WTC11 (cell line): ENCODE measurements at regions not wholly inside any gene's neighbourhood (a gene's known extent, or its start where the extent isn't known, plus 50 kb on each side); places are given as distances from the start of the nearest gene placed in this dataset.

Experiments used
- ATAC-seq: fragments of 200-7000 bp; cut with Tn5 transposase; 2 replicates; pipeline ENCODE4 v1.10.0; 2021; ENCODE audit warnings: mild to moderate bottlenecking, moderate library complexity
- CTCF ChIA-PET: fragments of 300-600 bp; sonication (Branson Sonifier 250); formaldehyde crosslinking; loops from one replicate; lab custom pipeline; 2021; ENCODE audit warnings: antibody characterized with exemption; lab: Charles Lee
- POLR2A ChIA-PET: fragments of 350-600 bp; sonication (Branson Sonifier 250); formaldehyde crosslinking; loops from one replicate; lab custom pipeline; 2021; ENCODE audit warnings: antibody characterized with exemption; lab: Charles Lee
- DNase-seq: peaks from one replicate; pipeline ENCODE4 v3.0.0; 2021; ENCODE audit warnings: low spot score
- H3K27ac Mint-ChIP-seq: 2 replicates; pipeline ENCODE4 v1.8.0; 2021; ENCODE audit warnings: mixed read lengths
- H3K27me3 Mint-ChIP-seq: 2 replicates; pipeline ENCODE4 v1.8.0; 2021; ENCODE audit warnings: low read depth, mild to moderate bottlenecking, moderate library complexity, mixed read lengths
- H3K36me3 Mint-ChIP-seq: 2 replicates; pipeline ENCODE4 v1.8.0; 2021; ENCODE audit warnings: mixed read lengths
- H3K4me1 Mint-ChIP-seq: 2 replicates; pipeline ENCODE4 v1.8.0; 2022; ENCODE audit warnings: mixed read lengths
- H3K4me3 Mint-ChIP-seq: 2 replicates; pipeline ENCODE4 v1.8.0; 2021; ENCODE audit warnings: mild to moderate bottlenecking, moderate library complexity, mixed read lengths
- H3K9me3 Mint-ChIP-seq: 2 replicates; pipeline ENCODE4 v1.8.0; 2021; ENCODE audit warnings: mixed read lengths
- GABPB1 ChIP-seq: sonication (generic); formaldehyde crosslinking; IDR thresholded peaks from 2 replicates; pipeline ENCODE4 v1.8.1; 2023; ENCODE audit warnings: mild to moderate bottlenecking, missing genetic modification reagents
- KAT7 ChIP-seq: sonication (generic); formaldehyde crosslinking; IDR thresholded peaks from 2 replicates; pipeline ENCODE4 v1.8.1; 2023; ENCODE audit warnings: missing genetic modification reagents, mild to moderate bottlenecking, borderline replicate concordance
- TEAD4 ChIP-seq: sonication (generic); formaldehyde crosslinking; IDR thresholded peaks from 2 replicates; pipeline ENCODE4 v1.8.0; 2022; ENCODE audit warnings: mild to moderate bottlenecking, missing genetic modification reagents
- ZNF263 ChIP-seq: sonication (generic); formaldehyde crosslinking; IDR thresholded peaks from 2 replicates; pipeline ENCODE4 v1.8.1; 2022; ENCODE audit warnings: low read depth, mild to moderate bottlenecking, moderate library complexity, missing genetic modification reagents
- ZNF416 ChIP-seq: fragments of 250-450 bp; sonication (Bioruptor Pico); IDR thresholded peaks from 2 replicates; pipeline ENCODE4 v1.9.0; 2021; ENCODE audit warnings: mild to moderate bottlenecking, inconsistent platforms
- TF ChIP-seq, protein P1 (sequence below): fragments of 250-450 bp; sonication (Bioruptor Pico); IDR thresholded peaks from 2 replicates; pipeline ENCODE4 v1.9.0; 2021; ENCODE audit warnings: mild to moderate bottlenecking
- TF ChIP-seq, protein P2 (sequence below): sonication (generic); formaldehyde crosslinking; conservative IDR thresholded peaks from 2 replicates; pipeline ENCODE4 v1.8.1; 2023; ENCODE audit warnings: mild to moderate bottlenecking, low read depth, missing genetic modification reagents, moderate library complexity
- TF ChIP-seq, protein P3 (sequence below): fragments of 200-600 bp; IDR thresholded peaks from 2 replicates; pipeline ENCODE4 v1.8.0; 2022; ENCODE audit warnings: antibody characterized with exemption
- TF ChIP-seq, protein P4 (sequence below): sonication (generic); formaldehyde crosslinking; IDR thresholded peaks from 2 replicates; pipeline ENCODE4 v1.8.0; 2022; ENCODE audit warnings: missing genetic modification reagents
- TF ChIP-seq, protein P5 (sequence below): sonication (generic); formaldehyde crosslinking; IDR thresholded peaks from 2 replicates; pipeline ENCODE4 v1.8.0; 2023; ENCODE audit warnings: missing genetic modification reagents, mild to moderate bottlenecking, borderline replicate concordance
- TF ChIP-seq, protein P6 (sequence below): sonication (generic); formaldehyde crosslinking; IDR thresholded peaks from 2 replicates; pipeline ENCODE4 v1.8.0; 2022; ENCODE audit warnings: mild to moderate bottlenecking, missing genetic modification reagents
- TF ChIP-seq, protein P7 (sequence below): fragments of 250-450 bp; sonication (Bioruptor Pico); IDR thresholded peaks from 2 replicates; pipeline ENCODE4 v1.8.0; 2021; ENCODE audit warnings: mild to moderate bottlenecking
- TF ChIP-seq, protein P8 (sequence below): sonication (generic); formaldehyde crosslinking; IDR thresholded peaks from 2 replicates; pipeline ENCODE4 v1.8.0; 2023; ENCODE audit warnings: mild to moderate bottlenecking, missing genetic modification reagents
- TF ChIP-seq, protein P9 (sequence below): sonication (generic); formaldehyde crosslinking; IDR thresholded peaks from 2 replicates; pipeline ENCODE4 v1.8.1; 2023; ENCODE audit warnings: mild to moderate bottlenecking, missing genetic modification reagents

DNA sequence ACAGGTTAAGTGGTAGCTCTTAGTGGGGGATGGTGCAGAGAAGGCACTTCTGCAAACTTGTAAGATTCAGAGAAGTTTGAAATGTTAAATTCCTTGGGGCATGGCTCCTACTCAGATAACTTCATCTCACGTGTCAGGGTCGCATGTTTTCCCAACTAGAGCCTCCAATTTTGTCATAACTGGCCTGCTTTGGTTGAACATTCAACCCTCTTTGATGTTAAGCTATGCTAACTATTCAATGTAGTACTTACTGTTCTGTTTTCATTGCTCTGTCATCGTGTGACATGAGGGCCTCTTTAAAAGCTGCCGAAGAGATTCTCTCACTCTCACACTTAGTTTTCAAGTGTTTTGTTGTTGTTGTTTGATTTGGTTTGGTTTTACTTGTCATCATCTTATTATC lies 280.8 kb downstream of the CDH11 start (continued):
- TF ChIP-seq, protein P1, sequence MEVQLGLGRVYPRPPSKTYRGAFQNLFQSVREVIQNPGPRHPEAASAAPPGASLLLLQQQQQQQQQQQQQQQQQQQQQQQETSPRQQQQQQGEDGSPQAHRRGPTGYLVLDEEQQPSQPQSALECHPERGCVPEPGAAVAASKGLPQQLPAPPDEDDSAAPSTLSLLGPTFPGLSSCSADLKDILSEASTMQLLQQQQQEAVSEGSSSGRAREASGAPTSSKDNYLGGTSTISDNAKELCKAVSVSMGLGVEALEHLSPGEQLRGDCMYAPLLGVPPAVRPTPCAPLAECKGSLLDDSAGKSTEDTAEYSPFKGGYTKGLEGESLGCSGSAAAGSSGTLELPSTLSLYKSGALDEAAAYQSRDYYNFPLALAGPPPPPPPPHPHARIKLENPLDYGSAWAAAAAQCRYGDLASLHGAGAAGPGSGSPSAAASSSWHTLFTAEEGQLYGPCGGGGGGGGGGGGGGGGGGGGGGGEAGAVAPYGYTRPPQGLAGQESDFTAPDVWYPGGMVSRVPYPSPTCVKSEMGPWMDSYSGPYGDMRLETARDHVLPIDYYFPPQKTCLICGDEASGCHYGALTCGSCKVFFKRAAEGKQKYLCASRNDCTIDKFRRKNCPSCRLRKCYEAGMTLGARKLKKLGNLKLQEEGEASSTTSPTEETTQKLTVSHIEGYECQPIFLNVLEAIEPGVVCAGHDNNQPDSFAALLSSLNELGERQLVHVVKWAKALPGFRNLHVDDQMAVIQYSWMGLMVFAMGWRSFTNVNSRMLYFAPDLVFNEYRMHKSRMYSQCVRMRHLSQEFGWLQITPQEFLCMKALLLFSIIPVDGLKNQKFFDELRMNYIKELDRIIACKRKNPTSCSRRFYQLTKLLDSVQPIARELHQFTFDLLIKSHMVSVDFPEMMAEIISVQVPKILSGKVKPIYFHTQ (CRISPR knock-in tag) = no peak
- TF ChIP-seq, protein P2, sequence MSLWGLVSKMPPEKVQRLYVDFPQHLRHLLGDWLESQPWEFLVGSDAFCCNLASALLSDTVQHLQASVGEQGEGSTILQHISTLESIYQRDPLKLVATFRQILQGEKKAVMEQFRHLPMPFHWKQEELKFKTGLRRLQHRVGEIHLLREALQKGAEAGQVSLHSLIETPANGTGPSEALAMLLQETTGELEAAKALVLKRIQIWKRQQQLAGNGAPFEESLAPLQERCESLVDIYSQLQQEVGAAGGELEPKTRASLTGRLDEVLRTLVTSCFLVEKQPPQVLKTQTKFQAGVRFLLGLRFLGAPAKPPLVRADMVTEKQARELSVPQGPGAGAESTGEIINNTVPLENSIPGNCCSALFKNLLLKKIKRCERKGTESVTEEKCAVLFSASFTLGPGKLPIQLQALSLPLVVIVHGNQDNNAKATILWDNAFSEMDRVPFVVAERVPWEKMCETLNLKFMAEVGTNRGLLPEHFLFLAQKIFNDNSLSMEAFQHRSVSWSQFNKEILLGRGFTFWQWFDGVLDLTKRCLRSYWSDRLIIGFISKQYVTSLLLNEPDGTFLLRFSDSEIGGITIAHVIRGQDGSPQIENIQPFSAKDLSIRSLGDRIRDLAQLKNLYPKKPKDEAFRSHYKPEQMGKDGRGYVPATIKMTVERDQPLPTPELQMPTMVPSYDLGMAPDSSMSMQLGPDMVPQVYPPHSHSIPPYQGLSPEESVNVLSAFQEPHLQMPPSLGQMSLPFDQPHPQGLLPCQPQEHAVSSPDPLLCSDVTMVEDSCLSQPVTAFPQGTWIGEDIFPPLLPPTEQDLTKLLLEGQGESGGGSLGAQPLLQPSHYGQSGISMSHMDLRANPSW (CRISPR knock-in tag) = no peak
- TF ChIP-seq, protein P3, sequence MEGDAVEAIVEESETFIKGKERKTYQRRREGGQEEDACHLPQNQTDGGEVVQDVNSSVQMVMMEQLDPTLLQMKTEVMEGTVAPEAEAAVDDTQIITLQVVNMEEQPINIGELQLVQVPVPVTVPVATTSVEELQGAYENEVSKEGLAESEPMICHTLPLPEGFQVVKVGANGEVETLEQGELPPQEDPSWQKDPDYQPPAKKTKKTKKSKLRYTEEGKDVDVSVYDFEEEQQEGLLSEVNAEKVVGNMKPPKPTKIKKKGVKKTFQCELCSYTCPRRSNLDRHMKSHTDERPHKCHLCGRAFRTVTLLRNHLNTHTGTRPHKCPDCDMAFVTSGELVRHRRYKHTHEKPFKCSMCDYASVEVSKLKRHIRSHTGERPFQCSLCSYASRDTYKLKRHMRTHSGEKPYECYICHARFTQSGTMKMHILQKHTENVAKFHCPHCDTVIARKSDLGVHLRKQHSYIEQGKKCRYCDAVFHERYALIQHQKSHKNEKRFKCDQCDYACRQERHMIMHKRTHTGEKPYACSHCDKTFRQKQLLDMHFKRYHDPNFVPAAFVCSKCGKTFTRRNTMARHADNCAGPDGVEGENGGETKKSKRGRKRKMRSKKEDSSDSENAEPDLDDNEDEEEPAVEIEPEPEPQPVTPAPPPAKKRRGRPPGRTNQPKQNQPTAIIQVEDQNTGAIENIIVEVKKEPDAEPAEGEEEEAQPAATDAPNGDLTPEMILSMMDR = no peak; the same call in 1 of the 2 replicates
- no peak for TF ChIP-seq TEAD4 (CRISPR knock-in tag)

DNA sequence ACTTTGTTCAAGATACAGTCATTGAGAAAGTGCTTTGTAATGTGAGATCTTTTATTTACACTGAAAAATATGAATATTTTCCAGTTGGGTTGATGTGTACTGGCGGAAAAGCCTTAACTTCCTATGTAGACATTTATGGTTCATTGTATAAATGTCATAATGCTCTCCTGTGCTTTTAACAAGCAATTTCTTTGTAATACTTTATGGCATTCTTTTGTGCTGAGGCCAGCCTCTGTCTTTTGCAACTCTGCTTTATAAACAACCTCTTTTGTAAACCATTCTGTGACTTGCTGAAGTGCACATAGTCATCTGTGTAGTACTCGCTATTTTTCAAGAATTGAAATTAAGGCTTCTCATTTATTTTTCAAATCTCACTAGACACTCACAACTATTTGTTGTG lies 291.2 kb downstream of the CDH11 start:
- POLR2A ChIA-PET = no interaction called here
- Mint-ChIP-seq H3K9me3 (peaks cover 36% of the 10 kb centered on the region), H3K27me3 (peaks cover 42% of the 10 kb centered on the region), H3K27ac (no peak overlapping the region), H3K36me3 (peaks cover 29% of the 10 kb centered on the region), H3K4me3 (no peak overlapping the region), H3K4me1 (0 out of 2 replicates have a peak, but pooled peaks cover 4% of the 10 kb centered on the region)
- DNase-seq = no peak
- CTCF ChIA-PET = no interaction called here
- ATAC-seq = no peak
- TF ChIP-seq, protein P4, sequence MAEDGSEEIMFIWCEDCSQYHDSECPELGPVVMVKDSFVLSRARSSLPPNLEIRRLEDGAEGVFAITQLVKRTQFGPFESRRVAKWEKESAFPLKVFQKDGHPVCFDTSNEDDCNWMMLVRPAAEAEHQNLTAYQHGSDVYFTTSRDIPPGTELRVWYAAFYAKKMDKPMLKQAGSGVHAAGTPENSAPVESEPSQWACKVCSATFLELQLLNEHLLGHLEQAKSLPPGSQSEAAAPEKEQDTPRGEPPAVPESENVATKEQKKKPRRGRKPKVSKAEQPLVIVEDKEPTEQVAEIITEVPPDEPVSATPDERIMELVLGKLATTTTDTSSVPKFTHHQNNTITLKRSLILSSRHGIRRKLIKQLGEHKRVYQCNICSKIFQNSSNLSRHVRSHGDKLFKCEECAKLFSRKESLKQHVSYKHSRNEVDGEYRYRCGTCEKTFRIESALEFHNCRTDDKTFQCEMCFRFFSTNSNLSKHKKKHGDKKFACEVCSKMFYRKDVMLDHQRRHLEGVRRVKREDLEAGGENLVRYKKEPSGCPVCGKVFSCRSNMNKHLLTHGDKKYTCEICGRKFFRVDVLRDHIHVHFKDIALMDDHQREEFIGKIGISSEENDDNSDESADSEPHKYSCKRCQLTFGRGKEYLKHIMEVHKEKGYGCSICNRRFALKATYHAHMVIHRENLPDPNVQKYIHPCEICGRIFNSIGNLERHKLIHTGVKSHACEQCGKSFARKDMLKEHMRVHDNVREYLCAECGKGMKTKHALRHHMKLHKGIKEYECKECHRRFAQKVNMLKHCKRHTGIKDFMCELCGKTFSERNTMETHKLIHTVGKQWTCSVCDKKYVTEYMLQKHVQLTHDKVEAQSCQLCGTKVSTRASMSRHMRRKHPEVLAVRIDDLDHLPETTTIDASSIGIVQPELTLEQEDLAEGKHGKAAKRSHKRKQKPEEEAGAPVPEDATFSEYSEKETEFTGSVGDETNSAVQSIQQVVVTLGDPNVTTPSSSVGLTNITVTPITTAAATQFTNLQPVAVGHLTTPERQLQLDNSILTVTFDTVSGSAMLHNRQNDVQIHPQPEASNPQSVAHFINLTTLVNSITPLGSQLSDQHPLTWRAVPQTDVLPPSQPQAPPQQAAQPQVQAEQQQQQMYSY (CRISPR knock-in tag) = no peak
- TF ChIP-seq ZNF416 (no peak), KAT7 (CRISPR knock-in tag) (no peak), ZNF263 (CRISPR knock-in tag) (no peak), GABPB1 (no peak)
- TF ChIP-seq, protein P5, sequence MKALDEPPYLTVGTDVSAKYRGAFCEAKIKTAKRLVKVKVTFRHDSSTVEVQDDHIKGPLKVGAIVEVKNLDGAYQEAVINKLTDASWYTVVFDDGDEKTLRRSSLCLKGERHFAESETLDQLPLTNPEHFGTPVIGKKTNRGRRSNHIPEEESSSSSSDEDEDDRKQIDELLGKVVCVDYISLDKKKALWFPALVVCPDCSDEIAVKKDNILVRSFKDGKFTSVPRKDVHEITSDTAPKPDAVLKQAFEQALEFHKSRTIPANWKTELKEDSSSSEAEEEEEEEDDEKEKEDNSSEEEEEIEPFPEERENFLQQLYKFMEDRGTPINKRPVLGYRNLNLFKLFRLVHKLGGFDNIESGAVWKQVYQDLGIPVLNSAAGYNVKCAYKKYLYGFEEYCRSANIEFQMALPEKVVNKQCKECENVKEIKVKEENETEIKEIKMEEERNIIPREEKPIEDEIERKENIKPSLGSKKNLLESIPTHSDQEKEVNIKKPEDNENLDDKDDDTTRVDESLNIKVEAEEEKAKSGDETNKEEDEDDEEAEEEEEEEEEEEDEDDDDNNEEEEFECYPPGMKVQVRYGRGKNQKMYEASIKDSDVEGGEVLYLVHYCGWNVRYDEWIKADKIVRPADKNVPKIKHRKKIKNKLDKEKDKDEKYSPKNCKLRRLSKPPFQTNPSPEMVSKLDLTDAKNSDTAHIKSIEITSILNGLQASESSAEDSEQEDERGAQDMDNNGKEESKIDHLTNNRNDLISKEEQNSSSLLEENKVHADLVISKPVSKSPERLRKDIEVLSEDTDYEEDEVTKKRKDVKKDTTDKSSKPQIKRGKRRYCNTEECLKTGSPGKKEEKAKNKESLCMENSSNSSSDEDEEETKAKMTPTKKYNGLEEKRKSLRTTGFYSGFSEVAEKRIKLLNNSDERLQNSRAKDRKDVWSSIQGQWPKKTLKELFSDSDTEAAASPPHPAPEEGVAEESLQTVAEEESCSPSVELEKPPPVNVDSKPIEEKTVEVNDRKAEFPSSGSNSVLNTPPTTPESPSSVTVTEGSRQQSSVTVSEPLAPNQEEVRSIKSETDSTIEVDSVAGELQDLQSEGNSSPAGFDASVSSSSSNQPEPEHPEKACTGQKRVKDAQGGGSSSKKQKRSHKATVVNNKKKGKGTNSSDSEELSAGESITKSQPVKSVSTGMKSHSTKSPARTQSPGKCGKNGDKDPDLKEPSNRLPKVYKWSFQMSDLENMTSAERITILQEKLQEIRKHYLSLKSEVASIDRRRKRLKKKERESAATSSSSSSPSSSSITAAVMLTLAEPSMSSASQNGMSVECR = no peak
- TF ChIP-seq, protein P6, sequence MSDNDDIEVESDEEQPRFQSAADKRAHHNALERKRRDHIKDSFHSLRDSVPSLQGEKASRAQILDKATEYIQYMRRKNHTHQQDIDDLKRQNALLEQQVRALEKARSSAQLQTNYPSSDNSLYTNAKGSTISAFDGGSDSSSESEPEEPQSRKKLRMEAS = no peak
- TF ChIP-seq, protein P7, sequence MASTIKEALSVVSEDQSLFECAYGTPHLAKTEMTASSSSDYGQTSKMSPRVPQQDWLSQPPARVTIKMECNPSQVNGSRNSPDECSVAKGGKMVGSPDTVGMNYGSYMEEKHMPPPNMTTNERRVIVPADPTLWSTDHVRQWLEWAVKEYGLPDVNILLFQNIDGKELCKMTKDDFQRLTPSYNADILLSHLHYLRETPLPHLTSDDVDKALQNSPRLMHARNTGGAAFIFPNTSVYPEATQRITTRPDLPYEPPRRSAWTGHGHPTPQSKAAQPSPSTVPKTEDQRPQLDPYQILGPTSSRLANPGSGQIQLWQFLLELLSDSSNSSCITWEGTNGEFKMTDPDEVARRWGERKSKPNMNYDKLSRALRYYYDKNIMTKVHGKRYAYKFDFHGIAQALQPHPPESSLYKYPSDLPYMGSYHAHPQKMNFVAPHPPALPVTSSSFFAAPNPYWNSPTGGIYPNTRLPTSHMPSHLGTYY (CRISPR knock-in tag) = no peak
- TF ChIP-seq, protein P8, sequence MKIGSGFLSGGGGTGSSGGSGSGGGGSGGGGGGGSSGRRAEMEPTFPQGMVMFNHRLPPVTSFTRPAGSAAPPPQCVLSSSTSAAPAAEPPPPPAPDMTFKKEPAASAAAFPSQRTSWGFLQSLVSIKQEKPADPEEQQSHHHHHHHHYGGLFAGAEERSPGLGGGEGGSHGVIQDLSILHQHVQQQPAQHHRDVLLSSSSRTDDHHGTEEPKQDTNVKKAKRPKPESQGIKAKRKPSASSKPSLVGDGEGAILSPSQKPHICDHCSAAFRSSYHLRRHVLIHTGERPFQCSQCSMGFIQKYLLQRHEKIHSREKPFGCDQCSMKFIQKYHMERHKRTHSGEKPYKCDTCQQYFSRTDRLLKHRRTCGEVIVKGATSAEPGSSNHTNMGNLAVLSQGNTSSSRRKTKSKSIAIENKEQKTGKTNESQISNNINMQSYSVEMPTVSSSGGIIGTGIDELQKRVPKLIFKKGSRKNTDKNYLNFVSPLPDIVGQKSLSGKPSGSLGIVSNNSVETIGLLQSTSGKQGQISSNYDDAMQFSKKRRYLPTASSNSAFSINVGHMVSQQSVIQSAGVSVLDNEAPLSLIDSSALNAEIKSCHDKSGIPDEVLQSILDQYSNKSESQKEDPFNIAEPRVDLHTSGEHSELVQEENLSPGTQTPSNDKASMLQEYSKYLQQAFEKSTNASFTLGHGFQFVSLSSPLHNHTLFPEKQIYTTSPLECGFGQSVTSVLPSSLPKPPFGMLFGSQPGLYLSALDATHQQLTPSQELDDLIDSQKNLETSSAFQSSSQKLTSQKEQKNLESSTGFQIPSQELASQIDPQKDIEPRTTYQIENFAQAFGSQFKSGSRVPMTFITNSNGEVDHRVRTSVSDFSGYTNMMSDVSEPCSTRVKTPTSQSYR = no peak
- TF ChIP-seq, protein P9, sequence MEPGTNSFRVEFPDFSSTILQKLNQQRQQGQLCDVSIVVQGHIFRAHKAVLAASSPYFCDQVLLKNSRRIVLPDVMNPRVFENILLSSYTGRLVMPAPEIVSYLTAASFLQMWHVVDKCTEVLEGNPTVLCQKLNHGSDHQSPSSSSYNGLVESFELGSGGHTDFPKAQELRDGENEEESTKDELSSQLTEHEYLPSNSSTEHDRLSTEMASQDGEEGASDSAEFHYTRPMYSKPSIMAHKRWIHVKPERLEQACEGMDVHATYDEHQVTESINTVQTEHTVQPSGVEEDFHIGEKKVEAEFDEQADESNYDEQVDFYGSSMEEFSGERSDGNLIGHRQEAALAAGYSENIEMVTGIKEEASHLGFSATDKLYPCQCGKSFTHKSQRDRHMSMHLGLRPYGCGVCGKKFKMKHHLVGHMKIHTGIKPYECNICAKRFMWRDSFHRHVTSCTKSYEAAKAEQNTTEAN (CRISPR knock-in tag) = no peak
